HG03571 (cell line): ENCODE measurements at regions not wholly inside any gene's neighbourhood (a gene's known extent, or its start where the extent isn't known, plus 50 kb on each side); places are given as distances from the start of the nearest gene placed in this dataset.
A peak's percentile ranks its signal among the peaks of the same experiment; 100 is the strongest.
"Not testable (repeated sequence)": the region's sequence is repeated elsewhere in the genome, so short reads cannot be mapped to it uniquely, and the experiment has no call there.

Experiments used
- ATAC-seq: cut with Tn5 transposase; IDR thresholded peaks from one replicate; pipeline ENCODE4 v1.9.1; 2021; ENCODE audit not compliant: unreplicated experiment

- ATAC-seq: not testable (repeated sequence)
These were observed 52.5 kb downstream of the KIAA0408 start for GRCh38 chr6:127406722-127407121.

- no peak for ATAC-seq
These were observed 53.1 kb downstream of the KIAA0408 start for GRCh38 chr6:127406122-127406521.

GRCh38 chr6:127404594-127405178 lies 54.5 kb downstream of the KIAA0408 start:
- no peak for ATAC-seq

GRCh38 chr6:127404133-127404532 lies 55.1 kb downstream of the KIAA0408 start:
- peak; percentile 37 for ATAC-seq

- peak; percentile 81 for ATAC-seq
These were observed 55.6 kb downstream of the KIAA0408 start for GRCh38 chr6:127403636-127404035.

GRCh38 chr6:127402890-127403617 lies 56.1 kb downstream of the KIAA0408 start:
- no peak for ATAC-seq

GRCh38 chr6:127397729-127398630 lies 54.6 kb upstream of the ECHDC1 start:
- no peak for ATAC-seq

- not testable (repeated sequence) for ATAC-seq
These were observed 53.8 kb upstream of the ECHDC1 start for GRCh38 chr6:127397171-127397597.
